Neuronal stem cell (in vitro differentiated cells): ENCODE measurements at regions not wholly inside any gene's neighbourhood (a gene's known extent, or its start where the extent isn't known, plus 50 kb on each side); places are given as distances from the start of the nearest gene placed in this dataset.

Experiments used
- DNase-seq: peaks from one replicate; pipeline ENCODE4 v3.0.0-alpha.2; 2013; ENCODE audit warnings: low spot score
- H2AFZ ChIP-seq: one replicate; pipeline ENCODE4 v1.6.1; 2013; ENCODE audit warnings: mild to moderate bottlenecking, low read length, inconsistent platforms
- H2AK5ac ChIP-seq: 2 replicates; pipeline ENCODE4 v1.6.1; 2013; ENCODE audit warnings: low read depth, mild to moderate bottlenecking, inconsistent platforms, low read length, moderate library complexity, mixed read lengths
- H2BK120ac ChIP-seq: 2 replicates; pipeline ENCODE4 v1.6.1; 2013; ENCODE audit warnings: low read depth, mild to moderate bottlenecking, inconsistent platforms, low read length, moderate library complexity, mixed read lengths
- H2BK12ac ChIP-seq: one replicate; pipeline ENCODE4 v1.6.1; 2013; ENCODE audit warnings: low read length, inconsistent platforms
- H2BK15ac ChIP-seq: 2 replicates; pipeline ENCODE4 v1.6.1; 2013; ENCODE audit warnings: mild to moderate bottlenecking, low read length, inconsistent platforms, mixed read lengths
- H2BK5ac ChIP-seq: one replicate; pipeline ENCODE4 v1.6.1; 2013; ENCODE audit warnings: inconsistent platforms, mild to moderate bottlenecking, low read length, moderate library complexity
- H3K14ac ChIP-seq: one replicate; pipeline ENCODE4 v1.6.1; 2013; ENCODE audit warnings: low read length, inconsistent platforms
- H3K18ac ChIP-seq: 2 replicates; pipeline ENCODE4 v1.6.1; 2013; ENCODE audit warnings: low read length, inconsistent platforms
- H3K23ac ChIP-seq: 2 replicates; pipeline ENCODE4 v1.6.1; 2013; ENCODE audit warnings: low read depth, mild to moderate bottlenecking, mixed read lengths, low read length, inconsistent platforms; ENCODE audit not compliant: poor library complexity
- H3K27ac ChIP-seq: replicated peaks from 3 replicates; pipeline ENCODE4 v1.5.1; 2013; ENCODE audit warnings: low read length, inconsistent platforms
- H3K27me3 ChIP-seq, 3 experiments: 2 replicates each; pipeline ENCODE4 v1.6.1; 2013; ENCODE audit warnings: low read length in 3 of 3, mild to moderate bottlenecking in 2 of 3, inconsistent platforms in 1 of 3, low read depth in 1 of 3, mixed read lengths in 1 of 3, moderate library complexity in 1 of 3; ENCODE audit not compliant: control insufficient read depth in 3 of 3, insufficient read depth in 3 of 3
- H3K36me3 ChIP-seq, 2 donors: replicated peaks in 1 of 2; 2 replicates each; pipeline ENCODE4 v1.6.1; 2013; ENCODE audit warnings: low read length in 2 of 2; ENCODE audit not compliant: control insufficient read depth in 2 of 2, insufficient read depth in 2 of 2
- H3K4ac ChIP-seq: 2 replicates; pipeline ENCODE4 v1.6.1; 2013; ENCODE audit warnings: inconsistent platforms, mild to moderate bottlenecking, low read length, moderate library complexity
- H3K4me1 ChIP-seq, 2 donors: 1 replicate in 1 of 2; 2 replicates in 1 of 2; pipeline ENCODE4 v1.6.1; 2013; ENCODE audit warnings: low read length in 2 of 2, low read depth in 1 of 2; ENCODE audit not compliant: control insufficient read depth in 2 of 2, insufficient read depth in 1 of 2
- H3K4me2 ChIP-seq: one replicate; pipeline ENCODE4 v1.6.1; 2013; ENCODE audit warnings: mild to moderate bottlenecking, low read length, inconsistent platforms; ENCODE audit not compliant: insufficient read depth, poor library complexity, severe bottlenecking
- H3K4me3 ChIP-seq, 2 donors: 2 replicates each; pipeline ENCODE4 v1.5.1; 2013; ENCODE audit warnings: low read length in 2 of 2, mild to moderate bottlenecking in 2 of 2, inconsistent platforms in 1 of 2, moderate library complexity in 1 of 2
- H3K79me1 ChIP-seq: one replicate; pipeline ENCODE4 v1.6.1; 2013; ENCODE audit warnings: low read depth, mild to moderate bottlenecking, inconsistent platforms, low read length, moderate library complexity
- H3K9ac ChIP-seq: one replicate; pipeline ENCODE4 v1.6.1; 2013; ENCODE audit warnings: mild to moderate bottlenecking, low read depth, low read length, inconsistent platforms; ENCODE audit not compliant: poor library complexity
- H3K9me3 ChIP-seq, 2 donors: replicated peaks in 1 of 2; 2 replicates each; pipeline versions ENCODE3 to v1.6.1; 2013; ENCODE audit warnings: low read length in 2 of 2, mild to moderate bottlenecking in 2 of 2, inconsistent platforms in 1 of 2, low read depth in 1 of 2, mixed read lengths in 1 of 2, moderate library complexity in 1 of 2; ENCODE audit not compliant: control insufficient read depth in 2 of 2, insufficient read depth in 1 of 2
- H4K8ac ChIP-seq: one replicate; pipeline ENCODE4 v1.6.1; 2013; ENCODE audit warnings: low read depth, mild to moderate bottlenecking, inconsistent platforms, low read length, moderate library complexity
- H4K91ac ChIP-seq: one replicate; pipeline ENCODE4 v1.6.1; 2013; ENCODE audit warnings: low read length, low read depth, mild to moderate bottlenecking, inconsistent platforms; ENCODE audit not compliant: poor library complexity
- WGBS, 2 donors: extraction: QIAGEN DNeasy Blood & Tissue Kit; methylation state at CpG; one replicate each; pipeline ENCODE4 v1.1.7; 2013; ENCODE audit warnings: missing lambda C conversion rate in 2 of 2, mixed read lengths in 1 of 2; ENCODE audit not compliant: insufficient read length in 2 of 2, insufficient replicate concordance in 1 of 2; ENCODE audit errors: extremely low coverage in 2 of 2; 5-methylcytosine and 5-hydroxymethylcytosine counted together

- Histone ChIP-seq H3K27me3 (no peaks in the 10 kb centered on the region), H4K91ac (no peak overlapping the region), H3K4me3 (no peak overlapping the region), H2BK12ac (no peak overlapping the region), H2AK5ac (no peak overlapping the region), H2BK5ac (no peak overlapping the region), H2AFZ (no peak overlapping the region), H3K23ac (no peak overlapping the region), H3K4ac (no peak overlapping the region), H3K79me1 (no peaks in the 10 kb centered on the region), H3K9me3 (no peaks in the 10 kb centered on the region), H2BK120ac (no peak overlapping the region), H3K4me2 (no peak overlapping the region), H3K4me1 (peaks cover 11 to 23% of the 10 kb centered on the region in 2 donors), H2BK15ac (no peak overlapping the region), H4K8ac (no peak overlapping the region), H3K14ac (no peak overlapping the region), H3K27ac (no peak overlapping the region), H3K9ac (no peak overlapping the region), H3K18ac (no peak overlapping the region), H3K36me3 (no peaks in the 10 kb centered on the region)
- WGBS, 2 donors: no CpG with 5 or more reads among the region's 5 CpGs
- DNase-seq: no peak
These were observed 226.0 kb upstream of the SYNCRIP start for GRCh38 chr6:85868685-85869084.

GRCh38 chr6:85867595-85867994 lies 224.9 kb upstream of the SYNCRIP start:
- Histone ChIP-seq H3K4me3 (no peak overlapping the region), H2BK12ac (no peak overlapping the region), H3K4me2 (no peak overlapping the region), H2BK15ac (no peak overlapping the region), H3K4me1 (peaks cover 11 to 23% of the 10 kb centered on the region in 2 donors), H3K36me3 (no peaks in the 10 kb centered on the region), H3K27me3 (no peaks in the 10 kb centered on the region), H3K4ac (no peak overlapping the region), H3K9ac (no peak overlapping the region), H4K91ac (no peak overlapping the region), H3K27ac (no peak overlapping the region), H2BK5ac (no peak overlapping the region), H3K23ac (no peak overlapping the region), H3K14ac (no peak overlapping the region), H2AFZ (no peak overlapping the region), H3K18ac (no peak overlapping the region), H2BK120ac (no peak overlapping the region), H3K9me3 (no peaks in the 10 kb centered on the region), H4K8ac (no peak overlapping the region), H3K79me1 (no peaks in the 10 kb centered on the region), H2AK5ac (no peak overlapping the region)
- no peak for DNase-seq

- H4K8ac ChIP-seq: no peak overlapping the region
- H3K4ac ChIP-seq: no peak overlapping the region
- peak overlapping the region; percentile 87 for H2AFZ ChIP-seq
- H4K91ac ChIP-seq: no peak overlapping the region
- no peaks in the 10 kb centered on the region for H3K9me3 ChIP-seq
- H3K14ac ChIP-seq: no peak overlapping the region
- H2BK15ac ChIP-seq: no peak overlapping the region
- no peak overlapping the region for H2BK5ac ChIP-seq
- peaks cover 11 to 23% of the 10 kb centered on the region in 2 donors for H3K4me1 ChIP-seq
- no peaks in the 10 kb centered on the region for H3K36me3 ChIP-seq
- H2AK5ac ChIP-seq: no peak overlapping the region
- no peaks in the 10 kb centered on the region for H3K27me3 ChIP-seq
- DNase-seq: no peak
- H3K9ac ChIP-seq: no peak overlapping the region
- H3K23ac ChIP-seq: no peak overlapping the region
- H3K18ac ChIP-seq: peak overlapping the region; percentile 21
- H3K4me2 ChIP-seq: no peak overlapping the region
- no peak overlapping the region for H3K4me3 ChIP-seq
- peak overlapping the region; percentile 10 for H3K27ac ChIP-seq
- no peak overlapping the region for H2BK120ac ChIP-seq
- H3K79me1 ChIP-seq: no peaks in the 10 kb centered on the region
- WGBS, 2 donors: no CpG with 5 or more reads among the region's 10 CpGs
- no peak overlapping the region for H2BK12ac ChIP-seq
These were observed 224.2 kb upstream of the SYNCRIP start for GRCh38 chr6:85866758-85867401.

GRCh38 chr6:85866370-85866730 lies 223.7 kb upstream of the SYNCRIP start:
- Histone ChIP-seq H2BK15ac (no peak overlapping the region), H2BK5ac (no peak overlapping the region), H2BK120ac (no peak overlapping the region), H2AK5ac (no peak overlapping the region), H3K4me3 (peak overlapping the region in 1 of 2 donors; percentile 31), H3K18ac (peak overlapping the region; percentile 21), H3K23ac (no peak overlapping the region), H3K27ac (peak overlapping the region; percentile 10), H3K4me2 (no peak overlapping the region), H3K79me1 (no peaks in the 10 kb centered on the region), H3K14ac (no peak overlapping the region), H3K36me3 (no peaks in the 10 kb centered on the region), H2AFZ (peak overlapping the region; percentile 87), H3K4me1 (peaks cover 11 to 23% of the 10 kb centered on the region in 2 donors), H3K4ac (no peak overlapping the region), H3K9ac (no peak overlapping the region), H4K91ac (no peak overlapping the region), H3K27me3 (no peaks in the 10 kb centered on the region), H3K9me3 (no peaks in the 10 kb centered on the region), H2BK12ac (no peak overlapping the region), H4K8ac (no peak overlapping the region)
- WGBS, 2 donors: no CpG with 5 or more reads among the region's 5 CpGs
- DNase-seq: no peak
